ELF-1 (cell line): ENCODE measurements at regions not wholly inside any gene's neighbourhood (a gene's known extent, or its start where the extent isn't known, plus 50 kb on each side); places are given as distances from the start of the nearest gene placed in this dataset.

Source experiments
- DNase-seq: peaks from one replicate; pipeline ENCODE4 v3.0.0-alpha.2; 2016; ENCODE audit warnings: low read depth, low spot score

DNA sequence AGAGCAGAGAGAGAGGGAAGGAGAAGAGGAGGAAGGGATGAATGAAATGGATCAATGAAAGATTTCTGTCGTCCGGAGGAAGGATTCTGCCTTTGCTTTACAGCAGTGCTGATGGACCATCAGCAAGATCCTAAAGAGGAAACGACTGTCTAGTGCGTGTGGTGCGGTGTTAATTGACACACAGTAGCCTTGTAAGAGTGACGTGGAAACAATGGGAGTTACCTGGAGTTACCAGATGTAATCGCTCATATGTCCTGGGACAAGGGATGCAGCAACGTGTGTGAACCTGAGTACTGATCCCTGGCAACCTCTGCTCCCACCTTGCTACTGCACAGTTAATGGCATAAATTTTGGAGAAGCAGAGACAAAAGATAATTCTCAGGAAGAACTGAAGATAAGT, 62.6 kb upstream of the TPRG1 start:
- no peak for DNase-seq

DNA sequence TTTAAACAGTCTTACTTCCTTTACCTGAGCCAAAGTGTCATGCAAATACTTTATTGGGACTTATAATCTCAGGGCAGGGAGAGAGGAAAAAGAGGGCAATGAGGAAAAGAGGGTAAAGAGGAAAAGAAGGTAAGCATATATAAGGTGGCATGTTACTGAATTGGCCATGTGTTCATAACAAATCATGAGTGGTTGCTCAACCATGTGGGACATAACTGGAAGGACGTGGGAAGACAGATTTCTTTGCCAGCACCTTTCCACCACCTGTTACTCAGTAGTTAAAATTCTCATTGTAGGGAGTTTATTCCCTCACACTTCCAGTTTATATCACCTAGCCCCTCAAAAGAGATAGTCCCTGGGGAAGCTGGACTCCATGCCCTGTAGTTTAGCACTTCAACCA, 54.7 kb upstream of the TPRG1 start:
- DNase-seq, result no peak

DNA sequence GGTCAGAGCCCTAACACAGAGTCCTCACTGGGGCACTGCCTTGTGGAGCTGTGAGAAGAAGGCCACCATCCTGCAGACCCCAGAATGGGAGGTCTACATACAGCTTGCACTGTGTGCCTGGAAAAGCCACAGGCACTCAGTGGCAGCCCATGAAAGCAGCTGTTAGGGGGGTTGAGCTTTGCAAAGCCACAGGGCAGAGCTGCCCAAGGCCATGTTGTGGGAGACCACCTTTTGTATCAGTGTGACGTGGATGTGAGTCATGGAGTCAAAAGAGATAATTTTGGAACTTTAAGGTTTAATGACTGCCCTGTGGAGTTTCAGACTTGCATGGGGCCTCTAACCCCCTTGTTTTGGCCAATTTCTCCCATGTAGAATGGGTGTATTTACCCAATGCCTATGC, 52.9 kb upstream of the TPRG1 start:
- no peak for DNase-seq

DNA sequence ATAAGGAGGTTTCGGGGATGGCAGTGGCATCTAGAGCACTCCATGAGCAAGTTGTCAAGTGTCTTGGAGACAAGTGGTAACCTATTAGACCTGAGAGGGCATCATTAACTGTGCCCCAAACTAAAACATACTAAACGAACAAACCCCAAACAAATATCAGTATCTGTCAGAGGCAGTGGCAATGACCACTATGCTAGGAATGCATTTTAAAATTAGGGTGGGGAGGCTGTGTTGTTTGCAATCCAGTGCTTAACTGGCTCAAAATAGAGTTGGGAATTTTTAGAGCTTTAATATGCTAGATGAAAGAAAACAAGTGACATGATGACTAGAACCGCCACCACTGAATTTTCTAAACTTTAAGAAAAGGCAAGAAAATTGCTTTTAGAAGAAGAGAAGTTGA, 51.8 kb upstream of the TPRG1 start:
- no peak for DNase-seq

DNA sequence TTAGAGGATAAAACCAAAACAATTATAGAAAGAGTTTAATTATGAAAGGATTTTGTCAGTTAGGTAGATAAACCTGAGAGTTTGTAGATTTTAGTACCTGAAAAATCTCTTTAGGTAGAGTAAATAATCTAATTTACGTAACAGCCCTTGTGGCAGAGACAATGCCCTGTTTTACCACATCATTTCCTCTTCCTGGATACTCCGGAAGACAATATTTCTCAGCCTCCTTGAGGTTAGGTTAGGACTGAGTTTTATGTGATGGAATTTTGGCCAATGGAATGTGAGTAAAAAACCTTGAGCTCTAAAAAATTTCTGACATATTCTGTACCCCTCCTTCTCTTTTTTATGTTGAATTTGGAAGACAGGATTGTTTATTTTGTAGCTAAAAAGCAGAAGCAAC, 50.7 kb upstream of the TPRG1 start:
- DNase-seq, result no peak
